GM18873 (cell line): ENCODE measurements at regions not wholly inside any gene's neighbourhood (a gene's known extent, or its start where the extent isn't known, plus 50 kb on each side); places are given as distances from the start of the nearest gene placed in this dataset.

ENCODE experiments used
- ATAC-seq: cut with Tn5 transposase; IDR thresholded peaks from one replicate; pipeline ENCODE4 v1.9.1; 2021; ENCODE audit warnings: mild to moderate bottlenecking, moderate library complexity, moderate number of reproducible peaks; ENCODE audit not compliant: unreplicated experiment, low FRiP score

DNA sequence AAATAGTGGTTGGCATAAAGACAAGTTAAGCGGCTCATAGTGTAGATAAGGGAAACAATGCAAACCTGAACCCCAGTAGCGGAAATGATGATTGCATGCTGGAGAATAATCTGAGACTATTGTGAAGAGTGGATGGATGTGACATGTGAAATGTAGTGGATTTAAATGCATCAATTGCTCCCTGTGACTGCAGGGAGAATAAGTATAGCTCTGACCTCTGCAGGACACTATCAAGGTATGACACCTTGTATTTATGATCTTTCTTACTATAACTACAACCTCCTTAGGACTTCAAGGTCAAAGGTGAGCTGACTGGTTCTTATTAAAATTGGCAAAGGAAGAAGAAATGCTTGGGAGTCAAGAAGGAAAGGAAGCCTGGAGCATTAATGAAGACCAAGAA lies 285.6 kb downstream of the GRIN2B start:
- ATAC-seq: no peak

- no peak for ATAC-seq
These were observed 289.1 kb downstream of the GRIN2B start for GRCh38 chr12:13692332-13692731.

GRCh38 chr12:13691598-13691997 lies 289.8 kb downstream of the GRIN2B start:
- no peak for ATAC-seq

- no peak for ATAC-seq
These were observed 293.8 kb downstream of the GRIN2B start for GRCh38 chr12:13687633-13688032.

DNA sequence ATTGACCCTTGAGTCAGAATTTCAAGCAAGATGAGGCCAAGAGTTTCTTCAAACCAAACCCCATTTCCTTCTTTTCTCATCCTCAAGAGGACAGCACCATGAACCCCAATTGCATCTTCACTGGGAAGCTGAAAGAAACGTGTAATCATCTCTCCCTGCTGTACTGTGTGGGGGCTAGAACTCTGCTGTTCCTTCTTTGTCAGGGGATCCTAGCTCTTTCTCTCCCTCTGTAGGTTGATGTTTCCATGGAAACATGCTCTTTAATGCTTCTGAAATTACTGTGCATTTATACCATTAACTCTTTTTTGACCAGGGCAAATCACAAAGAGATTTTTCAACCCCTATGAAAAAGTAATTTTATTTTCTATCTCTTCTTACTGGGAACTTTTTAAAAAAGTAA lies 295.1 kb downstream of the GRIN2B start:
- ATAC-seq: no peak

DNA sequence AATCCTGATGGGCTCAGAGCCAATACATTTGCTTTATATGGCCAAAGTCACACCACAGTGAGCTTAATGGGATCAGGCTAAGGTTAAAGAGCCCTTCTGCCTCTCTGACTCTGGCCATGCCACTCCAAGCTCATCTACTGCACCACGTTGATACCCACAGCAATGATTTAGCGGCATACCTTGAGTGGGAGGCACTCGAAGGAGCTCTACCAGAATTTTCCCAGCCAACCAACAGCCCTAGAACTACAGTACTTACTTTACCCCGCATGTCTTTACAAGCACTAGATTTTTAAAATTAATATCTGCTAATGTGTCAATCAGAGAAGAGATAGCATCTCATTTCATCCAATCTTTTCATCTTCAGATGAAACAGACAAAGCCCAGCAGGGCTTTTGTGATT lies 300.5 kb downstream of the GRIN2B start:
- no peak for ATAC-seq

GRCh38 chr12:13676880-13677279 lies 304.5 kb downstream of the GRIN2B start:
- no peak for ATAC-seq

DNA sequence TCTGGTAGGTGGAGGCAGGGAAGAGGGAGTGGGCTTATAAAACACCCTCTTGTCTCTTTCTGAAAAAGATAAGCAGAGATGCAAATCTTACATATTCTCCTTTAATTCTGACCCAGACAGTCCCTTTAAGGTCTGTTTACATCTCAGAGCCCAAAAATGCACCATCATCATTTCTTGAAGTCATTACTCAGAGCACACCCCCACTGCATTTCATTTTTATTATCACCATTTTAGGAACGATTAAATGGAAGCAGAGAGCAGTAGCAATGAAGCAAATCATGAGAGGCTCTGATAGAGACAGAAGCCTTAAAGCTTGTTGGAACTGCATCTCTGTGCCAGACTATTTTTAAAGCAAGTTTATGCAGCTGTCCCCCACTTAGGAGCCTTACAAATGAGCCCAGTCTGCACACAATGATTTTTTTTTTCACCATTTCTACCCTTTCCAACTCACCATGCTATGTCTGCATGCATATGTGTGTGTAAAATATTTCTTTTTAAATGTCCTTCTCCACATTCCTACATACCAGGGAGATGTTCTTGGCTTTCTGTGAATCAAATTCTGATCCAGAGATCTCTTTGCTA lies 311.0 kb downstream of the GRIN2B start:
- no peak for ATAC-seq

DNA sequence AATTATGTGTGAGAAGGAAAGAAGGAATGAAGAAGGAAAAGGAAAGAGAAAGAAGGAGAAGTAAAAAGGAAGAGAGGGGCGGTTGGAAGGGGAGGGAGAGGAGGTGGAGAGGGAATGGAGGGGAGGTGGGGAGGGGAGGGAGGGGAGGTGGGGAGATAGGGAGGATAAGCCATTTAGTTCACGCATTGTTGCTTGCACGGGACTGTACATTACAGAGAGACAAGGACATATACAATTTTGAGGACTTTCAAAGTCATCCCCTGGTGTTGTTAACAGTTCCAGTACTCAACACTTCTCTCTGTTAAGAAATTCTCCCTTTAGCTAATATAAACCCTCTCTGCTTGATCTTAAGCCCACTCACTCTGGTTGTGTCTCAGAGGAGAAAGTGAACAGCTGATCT lies 312.5 kb downstream of the GRIN2B start:
- no peak for ATAC-seq

- ATAC-seq: no peak
These were observed 314.6 kb downstream of the GRIN2B start for GRCh38 chr12:13666806-13667205.

DNA sequence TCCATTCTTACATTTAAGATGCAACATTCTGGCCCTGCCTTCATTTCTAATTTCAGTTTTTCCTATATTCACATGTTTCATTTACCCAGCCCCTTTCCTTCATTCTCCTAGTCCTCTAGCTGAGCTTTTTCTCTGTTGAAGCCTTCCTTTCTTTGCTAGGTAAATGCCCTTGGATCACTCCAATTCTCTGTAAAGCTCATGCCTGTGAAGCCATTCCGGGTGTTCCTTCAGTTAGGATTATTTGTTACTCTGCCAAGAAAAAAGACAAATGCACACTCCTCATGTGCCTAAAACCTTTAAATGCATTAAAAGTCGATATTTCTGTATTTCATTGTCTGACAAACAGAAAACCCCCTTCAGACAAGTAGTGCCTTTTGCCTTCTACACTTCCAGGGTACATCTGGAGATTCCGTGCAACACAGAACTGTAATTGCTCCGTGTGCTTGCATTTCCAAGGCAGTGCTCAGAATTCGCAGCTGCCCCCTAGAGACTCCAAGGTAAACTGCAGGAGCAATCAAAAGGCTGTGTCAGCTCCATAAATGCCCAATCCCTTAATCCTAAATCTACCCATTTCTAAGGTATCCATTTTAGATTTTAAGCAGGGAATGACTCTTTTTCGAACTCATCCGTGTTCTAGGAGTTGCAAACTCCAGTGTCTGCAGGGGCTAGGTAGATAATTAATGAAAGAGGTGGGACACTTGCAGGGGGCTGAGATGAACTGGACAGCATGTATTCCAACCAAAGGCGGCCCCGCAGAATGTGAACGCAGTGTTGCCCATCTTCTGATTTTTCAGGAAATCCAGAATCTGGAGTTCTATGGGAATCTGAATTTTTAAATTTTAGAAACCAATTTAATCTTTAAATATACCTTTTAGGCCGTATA lies 320.2 kb downstream of the GRIN2B start:
- ATAC-seq: no peak

DNA sequence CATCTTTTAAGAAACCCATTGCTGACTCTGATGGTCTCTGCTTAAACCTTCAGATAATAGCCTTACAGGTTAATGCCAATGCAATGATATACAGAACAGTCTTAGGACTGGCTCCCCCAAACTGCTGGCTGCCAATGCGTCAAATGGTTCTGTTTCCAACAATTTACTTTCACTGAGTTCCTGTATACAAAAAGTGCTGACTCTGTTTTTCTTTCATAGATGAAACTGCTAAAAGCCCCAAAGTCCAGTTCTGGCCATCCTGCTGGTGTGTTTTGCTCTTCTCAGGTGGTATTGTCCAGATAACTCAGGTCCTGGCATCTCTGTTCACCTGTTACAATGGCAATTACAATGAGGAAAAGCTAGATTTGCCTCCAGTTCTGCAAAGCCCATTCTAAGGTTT lies 326.9 kb downstream of the GRIN2B start:
- no peak for ATAC-seq

DNA sequence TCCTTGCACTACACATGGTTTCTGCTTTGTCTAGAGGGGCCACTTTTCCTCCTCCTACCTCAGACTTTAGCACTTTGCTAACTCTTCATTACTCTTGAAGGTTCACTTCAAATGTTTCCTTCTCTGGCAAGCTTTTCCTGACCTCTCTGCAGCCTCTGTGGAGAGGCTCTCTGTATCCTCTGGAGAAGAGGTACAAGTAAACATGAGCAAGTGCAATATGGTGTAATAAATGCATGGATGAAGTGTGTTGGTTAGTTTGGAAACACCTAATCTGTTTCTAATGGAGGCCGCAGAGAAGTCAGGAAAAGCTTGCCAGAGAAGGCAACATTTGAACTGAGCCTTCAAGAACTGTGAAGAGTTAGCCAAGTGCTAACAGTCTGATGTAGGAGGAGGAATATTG lies 329.3 kb downstream of the GRIN2B start:
- no peak for ATAC-seq

- no peak for ATAC-seq
These were observed 345.7 kb downstream of the GRIN2B start for GRCh38 chr12:13635709-13636108.

DNA sequence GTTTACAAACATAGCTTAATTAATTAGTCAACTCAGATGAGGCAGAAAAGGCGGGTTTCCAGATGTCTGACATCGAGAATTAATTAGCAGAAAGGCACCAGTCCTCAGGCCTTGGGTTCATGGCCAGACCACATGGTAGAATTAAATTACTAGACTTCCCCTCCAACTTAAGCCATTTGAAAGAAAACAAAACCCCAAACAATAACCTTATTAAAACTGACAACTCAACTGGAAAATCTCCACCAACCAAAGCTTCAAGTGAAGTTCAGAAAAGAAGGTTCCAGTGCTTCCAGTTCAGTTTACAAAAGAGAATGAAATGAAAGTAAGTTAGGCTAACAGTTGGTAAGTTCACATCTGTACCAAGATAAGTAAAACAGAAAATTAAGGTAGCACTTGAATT lies 349.5 kb downstream of the GRIN2B start:
- ATAC-seq: no peak

- ATAC-seq: no peak
These were observed 351.0 kb downstream of the GRIN2B start for GRCh38 chr12:13630354-13630753.

DNA sequence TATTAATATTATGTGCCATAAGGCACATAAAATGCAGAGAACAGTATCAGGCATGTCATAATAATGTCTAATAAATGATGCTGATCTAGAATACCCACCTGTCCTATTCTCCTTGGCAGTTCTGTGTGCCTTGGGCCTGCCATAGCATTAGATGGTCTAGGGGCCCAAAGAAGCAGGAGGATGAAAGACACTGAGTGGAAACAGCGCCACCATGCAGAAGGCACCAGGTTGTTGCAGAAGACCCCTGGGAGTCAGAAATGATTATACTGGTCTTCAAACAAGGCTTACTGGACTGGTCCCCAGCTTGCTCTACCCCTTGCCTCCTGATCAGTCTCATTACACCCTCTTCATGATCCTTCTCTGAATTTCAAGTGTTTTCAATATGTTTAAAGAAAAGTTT lies 353.3 kb downstream of the GRIN2B start:
- no peak for ATAC-seq

- no peak for ATAC-seq
These were observed 353.9 kb downstream of the GRIN2B start for GRCh38 chr12:13627536-13627935.

GRCh38 chr12:13613297-13613696 lies 368.1 kb downstream of the GRIN2B start:
- no peak for ATAC-seq

GRCh38 chr12:13609894-13610679 lies 371.3 kb downstream of the GRIN2B start:
- ATAC-seq: no peak

DNA sequence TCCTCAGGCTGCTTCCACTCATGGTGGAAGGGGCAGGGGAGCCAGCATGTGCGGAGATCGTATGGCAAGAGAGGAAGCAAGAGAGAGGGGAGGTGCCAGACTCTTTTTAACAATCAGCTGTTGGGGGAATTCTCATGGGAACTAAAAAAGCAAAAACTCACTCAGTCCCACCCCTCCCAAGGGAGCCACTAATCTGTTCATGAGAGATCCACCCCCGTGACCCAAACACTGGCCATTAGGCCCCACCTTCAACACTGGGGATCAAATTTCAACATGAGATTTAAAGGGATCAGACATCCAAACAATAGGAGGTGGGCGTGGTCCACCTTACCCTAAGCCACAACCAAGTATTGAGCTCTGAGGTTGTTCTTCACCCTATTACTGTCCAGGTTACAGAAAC lies 375.1 kb downstream of the GRIN2B start:
- ATAC-seq: no peak
